ENCODE measurements at regions not wholly inside any gene's neighbourhood (a gene's known extent, or its start where the extent isn't known, plus 50 kb on each side); places are given as distances from the start of the nearest gene placed in this dataset.

GRCh38 chr5:135141303-135142268, 107.6 kb upstream of the PITX1 start:
- H3K27ac ChIP-seq (ENCODE audit: low read depth, low read length), result no peak overlapping the region
- TF ChIP-seq EZH2phosphoT487 (IDR thresholded peaks at IDR 0.05; ENCODE audit: borderline replicate concordance, low read length), result no peak
- TF ChIP-seq CTCF (IDR thresholded peaks at IDR 0.05; ENCODE audit: low read depth, low read length, poor library complexity, severe bottlenecking), result no peak
- peak overlapping the region; percentile 51 for H3K4me2 ChIP-seq (ENCODE audit: low read length)

GRCh38 chr5:135140446-135141204, 106.6 kb upstream of the PITX1 start:
- H3K4me2 ChIP-seq (ENCODE audit: low read length), result peak overlapping the region; percentile 51

More at GRCh38 chr5:135141303-135142268, 107.6 kb upstream of the PITX1 start:
- Histone ChIP-seq H3K9me3 (ENCODE audit: control insufficient read depth, insufficient read depth, low read length) (no peaks in the 10 kb centered on the region), H3F3A (ENCODE audit: control insufficient read depth, insufficient read depth) (0 out of 2 replicates have a peak, but pooled peaks cover 4% of the 10 kb centered on the region), H3K27me3 (ENCODE audit: control insufficient read depth, low read length) (no peaks in the 10 kb centered on the region), H3K4me1 (ENCODE audit: control insufficient read depth, low read length) (peaks cover 20% of the 10 kb centered on the region), H4K20me1 (ENCODE audit: control insufficient read depth, insufficient read depth, low read depth, low read length) (no peaks in the 10 kb centered on the region), H3K36me3 (ENCODE audit: control insufficient read depth, low read length) (no peaks in the 10 kb centered on the region), H3K79me2 (ENCODE audit: control insufficient read depth, low read length) (no peaks in the 10 kb centered on the region), H3K4me3 (ENCODE audit: low read length) (peak overlapping the region; percentile 39), H3K9me2 (replicated peaks; ENCODE audit: control insufficient read depth, low read length) (no peaks in the 10 kb centered on the region)

More at GRCh38 chr5:135140446-135141204, 106.6 kb upstream of the PITX1 start:
- no peaks in the 10 kb centered on the region for H3K9me2 ChIP-seq (replicated peaks; ENCODE audit: control insufficient read depth, low read length)
- H3K36me3 ChIP-seq (ENCODE audit: control insufficient read depth, low read length), result no peaks in the 10 kb centered on the region
- no peak for TF ChIP-seq EZH2phosphoT487 (IDR thresholded peaks at IDR 0.05; ENCODE audit: borderline replicate concordance, low read length)
- no peak for TF ChIP-seq CTCF (IDR thresholded peaks at IDR 0.05; ENCODE audit: low read depth, low read length, poor library complexity, severe bottlenecking)
- no peaks in the 10 kb centered on the region for H3K79me2 ChIP-seq (ENCODE audit: control insufficient read depth, low read length)
- no peaks in the 10 kb centered on the region for H3K27me3 ChIP-seq (ENCODE audit: control insufficient read depth, low read length)
- peaks cover 20% of the 10 kb centered on the region for H3K4me1 ChIP-seq (ENCODE audit: control insufficient read depth, low read length)
- H3K27ac ChIP-seq (ENCODE audit: low read depth, low read length), result no peak overlapping the region
- H3K4me3 ChIP-seq (ENCODE audit: low read length), result peak overlapping the region; percentile 39
- no peaks in the 10 kb centered on the region for H4K20me1 ChIP-seq (ENCODE audit: control insufficient read depth, insufficient read depth, low read depth, low read length)
- H3F3A ChIP-seq (ENCODE audit: control insufficient read depth, insufficient read depth), result 0 out of 2 replicates have a peak, but pooled peaks cover 4% of the 10 kb centered on the region
- H3K9me3 ChIP-seq (ENCODE audit: control insufficient read depth, insufficient read depth, low read length), result no peaks in the 10 kb centered on the region
